ENCODE measurements at regions not wholly inside any gene's neighbourhood (a gene's known extent, or its start where the extent isn't known, plus 50 kb on each side); places are given as distances from the start of the nearest gene placed in this dataset.
"Not testable (repeated sequence)": the region's sequence is repeated elsewhere in the genome, so short reads cannot be mapped to it uniquely, and the experiment has no call there.

- H3K79me2 ChIP-seq (ENCODE audit: insufficient read depth, low read length), result peaks cover 45% of the 10 kb centered on the region
- peak overlapping the region; percentile 1 for H3K27ac ChIP-seq (ENCODE audit: extremely low read length, insufficient read depth, low read length)
- intact Hi-C loops (cut with micrococcal nuclease; ENCODE audit: unreplicated experiment); H4K20me1 ChIP-seq (ENCODE audit: insufficient read depth, low read length); CTCF ChIA-PET (ENCODE audit: low intra/inter-chr PET ratio, low total read pairs); H3K9ac ChIP-seq (ENCODE audit: insufficient read depth, low read depth, low read length); in situ Hi-C loops (cut with HindIII; ENCODE audit: extremely low pct_ligation_motif_present, low pct_unique_long_range_greater_than_20kb); H3K27me3 ChIP-seq (ENCODE audit: control insufficient read depth in 1 of 2, insufficient read depth in 2 of 2, low read length in 2 of 2); H3K36me3 ChIP-seq (replicated peaks in 1 of 2; ENCODE audit: control insufficient read depth in 1 of 2, insufficient read depth in 2 of 2, low read length in 2 of 2); H3K4me2 ChIP-seq (ENCODE audit: low read depth, low read length); POLR2A ChIA-PET; H2AFZ ChIP-seq (ENCODE audit: low read length); DNase-seq (ENCODE audit: low spot score); H3K9me3 ChIP-seq (ENCODE audit: low read length); H3K4me3 ChIP-seq (replicated peaks in 1 of 3; ENCODE audit: insufficient read depth in 1 of 3, low read depth in 2 of 3, low read length in 3 of 3); ATAC-seq; BruUV-seq (replicated peaks); FAIRE-seq: not testable (repeated sequence)
- H3K4me1 ChIP-seq (ENCODE audit: insufficient read depth, low read length), result peaks cover 26% of the 10 kb centered on the region
- WGBS (ENCODE audit: low lambda C conversion rate), result 97% methylated on average over 2 of the region's 2 CpGs
Measured at GRCh38 chr17:45573326-45573725, 82.8 kb upstream of the PLEKHM1 start.

DNA sequence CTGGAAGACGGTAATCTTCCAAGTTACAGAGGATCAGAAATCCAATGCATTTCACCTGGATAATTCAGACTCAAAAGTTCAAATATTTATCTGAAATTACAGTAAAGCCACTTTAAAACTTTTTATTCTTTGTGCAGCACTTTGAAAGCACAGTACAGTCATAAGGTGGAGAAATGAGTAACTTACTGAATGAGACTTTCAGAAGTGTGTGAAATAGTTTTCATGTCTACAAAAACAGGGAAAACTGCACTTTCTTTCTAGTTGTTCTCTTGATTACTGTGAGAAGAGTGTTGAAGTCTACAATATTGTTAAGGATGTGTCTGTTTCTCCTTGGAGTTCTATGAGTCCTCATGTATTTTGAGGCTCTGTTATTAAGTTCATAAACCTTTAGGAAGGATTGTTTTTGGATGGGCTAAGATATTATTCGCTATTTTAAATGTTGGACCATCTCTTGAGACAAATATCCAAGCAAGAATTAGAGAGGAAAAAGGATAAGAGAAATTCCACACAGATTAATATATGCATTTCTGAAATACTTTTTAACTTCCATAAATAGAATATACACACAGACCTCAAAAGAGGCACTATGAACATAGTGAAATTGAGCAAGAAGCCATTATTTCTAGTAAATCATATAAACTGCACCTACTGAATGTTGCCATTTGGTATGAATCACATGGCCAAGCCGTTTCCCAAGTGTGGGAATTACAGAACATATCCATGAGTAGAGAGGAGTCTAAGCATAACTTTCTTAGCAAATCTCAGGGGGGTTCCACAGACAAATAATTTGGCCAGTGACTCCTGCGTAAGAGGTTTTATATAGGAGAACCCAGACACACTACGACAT, 83.6 kb upstream of the PLEKHM1 start:
- 93% methylated on average over 5 of the region's 5 CpGs for WGBS (ENCODE audit: low lambda C conversion rate)
- TF ChIP-seq, protein P1, sequence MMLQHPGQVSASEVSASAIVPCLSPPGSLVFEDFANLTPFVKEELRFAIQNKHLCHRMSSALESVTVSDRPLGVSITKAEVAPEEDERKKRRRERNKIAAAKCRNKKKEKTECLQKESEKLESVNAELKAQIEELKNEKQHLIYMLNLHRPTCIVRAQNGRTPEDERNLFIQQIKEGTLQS (CRISPR knock-in tag; IDR thresholded peaks at IDR 0.05), result no peak
- no peak for TF ChIP-seq MTF1 (CRISPR knock-in tag; IDR thresholded peaks at IDR 0.05)
- no peak for TF ChIP-seq ZNF282 (IDR thresholded peaks at IDR 0.05; ENCODE audit: partially characterized antibody)
- no peak for TF ChIP-seq ZMAT3 (CRISPR knock-in tag; conservative IDR thresholded peaks at IDR 0.05)
- TF ChIP-seq SMAD1 (CRISPR knock-in tag; IDR thresholded peaks at IDR 0.05; ENCODE audit: borderline replicate concordance, low read depth), result no peak
- no peak for TF ChIP-seq SP2 (CRISPR knock-in tag; IDR thresholded peaks at IDR 0.05)
- TF ChIP-seq TIGD3 (CRISPR knock-in tag; IDR thresholded peaks at IDR 0.05; ENCODE audit: borderline replicate concordance), result no peak
- TF ChIP-seq KDM5B (CRISPR knock-in tag; IDR thresholded peaks at IDR 0.05; ENCODE audit: borderline replicate concordance), result no peak
- TF ChIP-seq ATM (IDR thresholded peaks at IDR 0.05; ENCODE audit: borderline replicate concordance), result no peak
- TF ChIP-seq MEIS2 (CRISPR knock-in tag; IDR thresholded peaks at IDR 0.05), result no peak
- TF ChIP-seq, protein P2, sequence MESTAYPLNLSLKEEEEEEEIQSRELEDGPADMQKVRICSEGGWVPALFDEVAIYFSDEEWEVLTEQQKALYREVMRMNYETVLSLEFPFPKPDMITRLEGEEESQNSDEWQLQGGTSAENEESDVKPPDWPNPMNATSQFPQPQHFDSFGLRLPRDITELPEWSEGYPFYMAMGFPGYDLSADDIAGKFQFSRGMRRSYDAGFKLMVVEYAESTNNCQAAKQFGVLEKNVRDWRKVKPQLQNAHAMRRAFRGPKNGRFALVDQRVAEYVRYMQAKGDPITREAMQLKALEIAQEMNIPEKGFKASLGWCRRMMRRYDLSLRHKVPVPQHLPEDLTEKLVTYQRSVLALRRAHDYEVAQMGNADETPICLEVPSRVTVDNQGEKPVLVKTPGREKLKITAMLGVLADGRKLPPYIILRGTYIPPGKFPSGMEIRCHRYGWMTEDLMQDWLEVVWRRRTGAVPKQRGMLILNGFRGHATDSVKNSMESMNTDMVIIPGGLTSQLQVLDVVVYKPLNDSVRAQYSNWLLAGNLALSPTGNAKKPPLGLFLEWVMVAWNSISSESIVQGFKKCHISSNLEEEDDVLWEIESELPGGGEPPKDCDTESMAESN (CRISPR knock-in tag; conservative IDR thresholded peaks at IDR 0.05), result no peak
- no peak for TF ChIP-seq HNF4A (CRISPR knock-in tag; IDR thresholded peaks at IDR 0.05)
- no peak for TF ChIP-seq PBX2 (CRISPR knock-in tag; IDR thresholded peaks at IDR 0.05)
- Histone ChIP-seq H3K9me3 (ENCODE audit: low read length) (no peaks in the 10 kb centered on the region), H4K20me1 (ENCODE audit: insufficient read depth, low read length) (no peaks in the 10 kb centered on the region), H3K4me1 (ENCODE audit: insufficient read depth, low read length) (peaks cover 26% of the 10 kb centered on the region), H3K36me3 (replicated peaks in 1 of 2; ENCODE audit: control insufficient read depth in 1 of 2, insufficient read depth in 2 of 2, low read length in 2 of 2) (peaks cover 2 to 4% of the 10 kb centered on the region in 2 experiments; a peak in 2 of 5 replicates), H3K27me3 (ENCODE audit: control insufficient read depth in 1 of 2, insufficient read depth in 2 of 2, low read length in 2 of 2) (no peaks in the 10 kb centered on the region), H3K9ac (ENCODE audit: insufficient read depth, low read depth, low read length) (no peak overlapping the region), H3K4me2 (ENCODE audit: low read depth, low read length) (no peak overlapping the region), H2AFZ (ENCODE audit: low read length) (no peak overlapping the region), H3K27ac (ENCODE audit: extremely low read length, insufficient read depth, low read length) (peak overlapping the region; percentile 1), H3K4me3 (replicated peaks in 1 of 3; ENCODE audit: insufficient read depth in 1 of 3, low read depth in 2 of 3, low read length in 3 of 3) (no peak overlapping the region), H3K79me2 (ENCODE audit: insufficient read depth, low read length) (peaks cover 51% of the 10 kb centered on the region)
- DNase-seq (ENCODE audit: low spot score) (no peak), ATAC-seq (no peak), FAIRE-seq (no peak)
- BruUV-seq (replicated peaks), result no TSS peak
- POLR2A ChIA-PET, result no interaction called here
- CTCF ChIA-PET (ENCODE audit: low intra/inter-chr PET ratio, low total read pairs), result interaction anchor here (0.6 kb wide), 1 partner anchor 11 kb away, joined by 4 read pairs; no protein-coding TSS in a partner anchor
- in situ Hi-C loops (cut with HindIII; ENCODE audit: extremely low pct_ligation_motif_present, low pct_unique_long_range_greater_than_20kb) (no loop called here), intact Hi-C loops (cut with micrococcal nuclease; ENCODE audit: unreplicated experiment) (no loop called here)
